B cell (primary cell): ENCODE measurements at regions not wholly inside any gene's neighbourhood (a gene's known extent, or its start where the extent isn't known, plus 50 kb on each side); places are given as distances from the start of the nearest gene placed in this dataset.

Experiments
- ATAC-seq: fragments of 200-7000 bp; cut with Tn5 transposase; one replicate; pipeline ENCODE4 v1.10.0; 2021; ENCODE audit warnings: low read depth, mild to moderate bottlenecking, moderate number of reproducible peaks, moderate library complexity
- CTCF ChIA-PET: fragments of 350-600 bp; sonication (Branson Sonifier 250); formaldehyde crosslinking; loops from one replicate; lab custom pipeline; 2021; ENCODE audit warnings: antibody characterized with exemption, inconsistent platforms; lab: Charles Lee
- POLR2A ChIA-PET: fragments of 350-600 bp; sonication (Branson Sonifier 250); formaldehyde crosslinking; loops from one replicate; lab custom pipeline; 2021; ENCODE audit warnings: antibody characterized with exemption; lab: Charles Lee
- DNase-seq: peaks from one replicate; pipeline ENCODE4 v3.0.0; 2013
- H2AFZ ChIP-seq: 2 replicates; pipeline ENCODE4 v1.6.1; 2012; ENCODE audit warnings: mild to moderate bottlenecking, low read depth, low read length; ENCODE audit not compliant: insufficient read depth, poor library complexity, severe bottlenecking
- H3K27ac ChIP-seq, 2 donors: 1 replicate in 1 of 2; 2 replicates in 1 of 2; pipeline ENCODE4 v1.5.1; 2012 to 2013; ENCODE audit warnings: low read length in 2 of 2, mild to moderate bottlenecking in 2 of 2, moderate library complexity in 1 of 2
- H3K27me3 ChIP-seq, 4 experiments: fragments of 200-600 bp in 1 of 4; sonication (generic) in 1 of 4; replicated peaks in 1 of 4; 1 replicate in 2 of 4; 2 replicates in 2 of 4; pipeline versions ENCODE4 v1.6.1 to v1.7.0; 2013 to 2016; ENCODE audit warnings: low read length in 3 of 4, mild to moderate bottlenecking in 2 of 4, mixed read lengths in 1 of 4, moderate library complexity in 1 of 4; ENCODE audit not compliant: insufficient read depth in 4 of 4, control insufficient read depth in 3 of 4; ENCODE audit errors: control extremely low read depth in 1 of 4
- H3K36me3 ChIP-seq, 2 experiments: replicated peaks in 1 of 2; 1 replicate in 1 of 2; 2 replicates in 1 of 2; pipeline versions ENCODE4 v1.6.1 to v1.7.1; 2013; ENCODE audit warnings: low read length in 1 of 2; ENCODE audit not compliant: insufficient read depth in 2 of 2, control insufficient read depth in 1 of 2; ENCODE audit errors: control extremely low read depth in 1 of 2, extremely low read depth in 1 of 2
- H3K4me1 ChIP-seq, 2 donors: fragments of 200-600 bp in 1 of 2; sonication (generic) in 1 of 2; 1 replicate in 1 of 2; 2 replicates in 1 of 2; pipeline versions ENCODE4 v1.5.1 to v1.6.1; 2013 to 2017; ENCODE audit warnings: low read length in 2 of 2; ENCODE audit not compliant: control insufficient read depth in 2 of 2, insufficient read depth in 2 of 2
- H3K4me2 ChIP-seq: replicated peaks from 2 replicates; pipeline ENCODE3; 2012; ENCODE audit warnings: mild to moderate bottlenecking, low read depth, low read length; ENCODE audit not compliant: poor library complexity, severe bottlenecking
- H3K4me3 ChIP-seq, 5 experiments: fragments of 200-600 bp in 1 of 5; sonication (generic) in 1 of 5; 1 replicate in 3 of 5; 2 replicates in 2 of 5; pipeline versions ENCODE4 v1.5.1 to v1.7.0; 2011 to 2016; ENCODE audit warnings: low read length in 4 of 5, mild to moderate bottlenecking in 4 of 5, low read depth in 2 of 5, control low read depth in 1 of 5, moderate library complexity in 1 of 5; ENCODE audit not compliant: insufficient read depth in 1 of 5; ENCODE audit errors: control extremely low read depth in 1 of 5, extremely low read depth in 1 of 5
- H3K79me2 ChIP-seq: fragments of 200-600 bp; sonication (generic); one replicate; pipeline ENCODE4 v1.6.0; 2016; ENCODE audit warnings: low read length; ENCODE audit not compliant: control insufficient read depth, insufficient read depth
- H3K9ac ChIP-seq: fragments of 200-600 bp; sonication (generic); 2 replicates; pipeline ENCODE4 v1.6.1; 2017; ENCODE audit warnings: mild to moderate bottlenecking, low read length, moderate library complexity
- H3K9me3 ChIP-seq, 3 donors: one replicate each; pipeline versions ENCODE4 v1.6.1 to v1.7.1; 2013; ENCODE audit warnings: low read length in 2 of 3; ENCODE audit not compliant: control insufficient read depth in 2 of 3, insufficient read depth in 1 of 3; ENCODE audit errors: control extremely low read depth in 1 of 3
- H4K20me1 ChIP-seq: 2 replicates; pipeline ENCODE4 v1.6.0; 2012; ENCODE audit warnings: mild to moderate bottlenecking, low read length; ENCODE audit not compliant: insufficient read depth, control insufficient read depth, poor library complexity, severe bottlenecking
- H3K27ac Mint-ChIP-seq: one replicate; pipeline ENCODE4 v1.8.0; 2021; ENCODE audit warnings: mixed read lengths
- H3K27me3 Mint-ChIP-seq: one replicate; pipeline ENCODE4 v1.8.0; 2021; ENCODE audit warnings: mixed read lengths
- H3K4me1 Mint-ChIP-seq: one replicate; pipeline ENCODE4 v1.8.0; 2021; ENCODE audit warnings: mixed read lengths
- H3K4me3 Mint-ChIP-seq: one replicate; pipeline ENCODE4 v1.8.0; 2021; ENCODE audit warnings: mixed read lengths
- H3K9me3 Mint-ChIP-seq: one replicate; pipeline ENCODE4 v1.8.0; 2022; ENCODE audit warnings: mixed read lengths; ENCODE audit not compliant: insufficient read depth
- CTCF ChIP-seq: fragments of 200-600 bp; IDR thresholded peaks from one replicate; pipeline ENCODE4 v1.8.0; 2022; ENCODE audit warnings: antibody characterized with exemption, mild to moderate bottlenecking
- EZH2 ChIP-seq: IDR thresholded peaks from 2 replicates; pipeline ENCODE4 v1.6.1; 2012; ENCODE audit warnings: borderline replicate concordance, low read depth, mild to moderate bottlenecking, moderate library complexity, low read length; ENCODE audit not compliant: insufficient read depth, poor library complexity, severe bottlenecking
- WGBS: methylation state at CpG from one replicate; pipeline ENCODE4 v1.1.5; 2013; ENCODE audit warnings: missing lambda C conversion rate; ENCODE audit not compliant: insufficient coverage; 5-methylcytosine and 5-hydroxymethylcytosine counted together
- intact Hi-C: fragments of 100-400 bp; cut with micrococcal nuclease; formaldehyde crosslinking; loops from one replicate; pipeline ENCODE4 v1.10.0; 2022

- Histone ChIP-seq H2AFZ (no peak overlapping the region), H3K9ac (no peak overlapping the region), H3K9me3 (no peaks in the 10 kb centered on the region), H3K4me3 (no peak overlapping the region), H3K27ac (no peak overlapping the region), H3K4me1 (no peaks in the 10 kb centered on the region), H3K4me2 (no peak overlapping the region), H4K20me1 (no peaks in the 10 kb centered on the region), H3K36me3 (no peaks in the 10 kb centered on the region), H3K27me3 (peaks cover 0 to 9% (median 3%) of the 10 kb centered on the region in 4 experiments), H3K79me2 (no peaks in the 10 kb centered on the region)
- Mint-ChIP-seq H3K4me3 (no peak overlapping the region), H3K27me3 (peaks cover 53% of the 10 kb centered on the region), H3K27ac (no peak overlapping the region), H3K9me3 (no peaks in the 10 kb centered on the region), H3K4me1 (peaks cover 2% of the 10 kb centered on the region)
- CTCF ChIA-PET = interaction anchor here (0.5 kb wide), 1 partner anchor 19 kb away, joined by 3 read pairs; no protein-coding TSS in a partner anchor
- no peak for TF ChIP-seq CTCF
- no peak for TF ChIP-seq EZH2
- intact Hi-C loops = no loop called here
- no peak for ATAC-seq
- POLR2A ChIA-PET = no interaction called here
- DNase-seq = no peak
Measured at GRCh38 chr5:123287881-123288280, 135.3 kb downstream of the CEP120 start.

DNA sequence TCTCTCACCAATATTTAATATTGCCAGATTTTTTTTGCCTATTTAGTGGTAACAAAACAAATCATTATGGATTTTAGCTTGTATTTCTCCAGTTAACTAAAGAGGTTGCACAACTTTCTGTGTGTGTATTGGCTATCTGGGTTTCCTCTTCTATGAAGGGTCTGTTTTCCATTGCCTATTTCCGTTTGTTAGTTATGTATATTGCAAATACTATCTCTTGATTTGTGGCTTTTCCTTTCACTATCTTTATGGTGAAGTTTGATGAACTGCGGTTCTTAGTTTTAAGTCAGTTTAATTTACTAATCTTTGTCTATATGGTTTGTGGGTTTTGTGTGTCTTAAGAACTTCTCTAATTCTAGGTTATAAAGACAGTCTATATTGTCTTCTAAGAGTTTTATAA lies 136.3 kb downstream of the CEP120 start:
- no peak for TF ChIP-seq CTCF
- no peak for TF ChIP-seq EZH2
- ATAC-seq (no peak), DNase-seq (no peak)
- no peak overlapping the region for H3K27ac Mint-ChIP-seq
- no CpG with 5 or more reads among the region's 2 CpGs for WGBS
- peaks cover 50% of the 10 kb centered on the region for H3K27me3 Mint-ChIP-seq
- CTCF ChIA-PET = no interaction called here
- no peaks in the 10 kb centered on the region for H3K79me2 ChIP-seq
- no peak overlapping the region for H3K4me2 ChIP-seq
- POLR2A ChIA-PET = no interaction called here
- no peak overlapping the region for H2AFZ ChIP-seq
- no peak overlapping the region for H3K4me3 ChIP-seq
- H3K9me3 Mint-ChIP-seq = no peaks in the 10 kb centered on the region
- peaks cover 0 to 9% (median 3%) of the 10 kb centered on the region in 4 experiments for H3K27me3 ChIP-seq
- no peaks in the 10 kb centered on the region for H3K4me1 ChIP-seq
- intact Hi-C loops = no loop called here
- no peak overlapping the region for H3K9ac ChIP-seq
- H3K9me3 ChIP-seq = no peaks in the 10 kb centered on the region
- H3K36me3 ChIP-seq = no peaks in the 10 kb centered on the region
- no peaks in the 10 kb centered on the region for H4K20me1 ChIP-seq
- no peak overlapping the region for H3K4me3 Mint-ChIP-seq
- no peak overlapping the region for H3K27ac ChIP-seq
- H3K4me1 Mint-ChIP-seq = peaks cover 2% of the 10 kb centered on the region
